LoVo (cell line): ENCODE measurements at regions not wholly inside any gene's neighbourhood (a gene's known extent, or its start where the extent isn't known, plus 50 kb on each side); places are given as distances from the start of the nearest gene placed in this dataset.

ENCODE experiments used
- DNase-seq: peaks from one replicate; pipeline ENCODE4 v3.0.0-alpha.2; 2016; ENCODE audit warnings: low spot score

GRCh38 chr7:156450473-156450872 is 190.1 kb upstream of the RNF32 start:
- DNase-seq: no peak

DNA sequence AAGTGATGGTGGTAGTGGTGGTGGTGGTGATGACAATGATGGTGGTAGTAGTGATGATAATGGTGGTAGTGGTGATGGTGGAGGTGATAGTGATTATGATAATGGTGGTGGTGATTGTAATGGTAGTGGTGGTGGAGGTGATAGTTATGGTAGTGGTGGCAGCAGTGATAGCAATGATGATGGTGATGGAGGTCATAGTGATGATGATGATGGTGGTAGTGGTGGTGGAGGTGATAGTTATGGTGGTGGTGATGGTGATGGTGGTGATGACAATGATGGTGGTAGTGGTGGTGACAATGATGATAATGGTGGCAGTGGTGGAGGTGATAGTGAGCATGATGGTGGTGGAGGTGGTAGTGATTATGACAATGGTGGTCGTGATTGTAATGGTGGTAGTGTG is 191.7 kb upstream of the RNF32 start:
- no peak for DNase-seq

DNA sequence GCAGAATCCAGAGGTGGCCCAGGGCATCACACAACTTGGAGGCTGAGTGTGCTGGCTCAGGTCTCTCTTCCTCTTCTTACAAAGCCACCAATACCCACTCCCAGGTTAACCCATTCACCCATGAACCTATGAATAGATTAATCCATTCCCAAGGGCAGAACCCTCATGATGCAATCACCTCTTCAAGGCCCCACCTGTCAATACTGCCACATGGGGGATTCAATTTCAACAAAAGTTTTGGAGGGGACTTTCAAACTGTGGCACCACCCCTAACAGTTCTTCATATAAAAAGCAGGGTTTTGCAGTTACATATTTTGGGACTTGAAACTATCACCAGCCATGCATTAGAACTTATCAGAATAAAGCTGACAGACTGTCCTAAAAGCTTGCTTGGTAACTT is 193.6 kb upstream of the RNF32 start:
- DNase-seq: no peak

- no peak for DNase-seq
These were observed 194.4 kb upstream of the RNF32 start for GRCh38 chr7:156445997-156446761.

- DNase-seq: no peak
These were observed 198.1 kb upstream of the RNF32 start for GRCh38 chr7:156442516-156442915.

DNA sequence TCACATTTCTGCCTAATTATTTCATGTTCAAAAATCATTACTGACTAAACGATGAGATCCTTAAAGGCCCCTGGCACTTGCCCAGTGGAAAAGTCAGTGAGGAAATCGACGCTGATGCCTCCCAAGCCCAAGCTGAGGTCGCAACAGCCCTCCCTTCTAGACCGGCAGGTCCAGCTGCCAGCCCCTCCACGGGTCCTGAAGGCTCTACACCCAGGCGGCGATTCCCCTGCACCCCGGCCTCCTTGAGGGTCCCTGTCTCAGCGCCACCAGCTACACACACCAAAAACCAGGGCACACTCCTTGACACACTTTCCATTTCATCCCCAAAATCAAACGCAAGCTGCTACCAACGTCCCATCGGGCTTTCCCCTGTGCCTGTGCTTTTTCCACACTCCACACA is 200.1 kb upstream of the RNF32 start:
- DNase-seq: no peak

- no peak for DNase-seq
These were observed 202.6 kb upstream of the RNF32 start for GRCh38 chr7:156438011-156438410.

- no peak for DNase-seq
These were observed 203.5 kb upstream of the RNF32 start for GRCh38 chr7:156437021-156437614.

DNA sequence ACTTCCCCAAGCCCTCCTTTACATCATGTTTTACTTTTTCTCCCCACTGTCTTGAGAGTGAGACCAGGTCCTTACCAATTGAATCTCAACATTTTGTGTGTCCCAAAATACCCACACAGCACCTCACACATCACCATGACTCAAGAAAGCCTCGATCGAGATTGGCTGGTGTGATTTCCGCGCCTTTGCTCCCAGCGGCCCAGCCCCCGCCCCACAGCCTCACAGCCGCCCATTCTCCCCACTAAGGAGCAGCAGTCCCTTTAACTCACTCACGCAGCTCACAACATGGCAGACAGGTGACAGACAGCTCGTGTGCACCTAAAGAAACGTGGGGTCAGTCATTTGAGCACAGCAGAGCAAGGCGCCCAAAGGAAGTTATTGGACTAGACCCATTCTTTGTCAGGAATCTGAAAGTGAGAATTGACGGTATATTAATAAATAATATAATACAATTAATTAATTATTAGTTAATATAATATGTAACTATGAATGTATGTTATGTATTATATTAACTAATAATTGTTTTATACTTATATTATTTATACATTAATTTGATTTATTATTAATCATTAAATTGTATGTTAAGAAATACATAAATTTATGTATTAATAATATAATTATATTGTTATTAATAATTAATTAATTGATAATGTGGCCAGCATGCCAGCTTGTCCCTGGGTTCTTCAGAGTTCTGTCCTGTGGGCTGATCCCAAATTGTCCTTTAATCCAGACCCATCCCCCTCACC is 204.9 kb upstream of the RNF32 start:
- no peak for DNase-seq

- no peak for DNase-seq
These were observed 205.9 kb upstream of the RNF32 start for GRCh38 chr7:156434706-156435105.

DNA sequence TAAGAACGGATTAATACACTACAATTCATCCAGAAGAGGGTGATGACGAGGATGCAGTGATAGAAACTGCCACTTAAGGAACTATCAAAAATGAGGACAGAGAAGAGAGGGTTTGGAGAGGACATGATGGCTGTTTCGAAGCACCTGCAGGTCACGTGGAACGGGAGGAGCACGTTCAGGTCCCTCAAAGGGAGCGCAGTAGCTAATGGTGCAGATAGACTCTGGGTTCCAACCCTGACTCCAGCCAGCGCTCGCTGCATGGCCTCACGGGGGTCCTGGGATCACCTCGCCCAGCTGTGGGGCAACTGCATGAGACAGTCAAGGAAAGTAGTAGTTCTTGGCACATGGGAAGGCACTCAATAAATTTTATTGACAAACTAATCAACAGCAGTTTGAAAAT is 208.6 kb upstream of the RNF32 start:
- DNase-seq: no peak

DNA sequence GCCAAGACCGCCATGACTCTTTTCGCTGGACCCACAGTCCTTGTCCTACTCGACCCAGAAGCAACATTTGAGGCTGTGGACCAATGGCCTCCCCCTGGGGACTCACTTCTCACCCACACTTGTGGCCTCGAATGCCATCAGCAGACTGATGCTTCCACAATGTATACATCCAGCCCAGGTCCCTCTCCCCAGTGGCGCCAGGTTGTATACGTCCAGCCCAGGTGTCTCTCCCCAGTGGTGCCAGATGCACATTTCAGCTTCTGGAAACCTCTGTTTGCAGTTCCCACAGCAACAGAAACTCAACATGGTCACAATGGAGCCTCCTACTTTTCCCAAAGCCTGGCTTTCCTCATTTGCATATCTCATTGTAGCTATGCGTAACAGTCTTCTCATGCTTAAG is 210.5 kb upstream of the RNF32 start:
- DNase-seq: no peak

- no peak for DNase-seq
These were observed 211.1 kb upstream of the RNF32 start for GRCh38 chr7:156429514-156429913.

GRCh38 chr7:156423876-156424275 is 216.7 kb upstream of the RNF32 start:
- DNase-seq: no peak

- no peak for DNase-seq
These were observed 220.1 kb upstream of the RNF32 start for GRCh38 chr7:156420496-156420895.

GRCh38 chr7:156419782-156420181 is 220.8 kb upstream of the RNF32 start:
- DNase-seq: no peak

GRCh38 chr7:156402255-156402654 is 238.3 kb upstream of the RNF32 start:
- DNase-seq: no peak

- DNase-seq: no peak
These were observed 239.0 kb upstream of the RNF32 start for GRCh38 chr7:156401617-156402016.

GRCh38 chr7:156400046-156400445 is 240.5 kb upstream of the RNF32 start:
- no peak for DNase-seq

DNA sequence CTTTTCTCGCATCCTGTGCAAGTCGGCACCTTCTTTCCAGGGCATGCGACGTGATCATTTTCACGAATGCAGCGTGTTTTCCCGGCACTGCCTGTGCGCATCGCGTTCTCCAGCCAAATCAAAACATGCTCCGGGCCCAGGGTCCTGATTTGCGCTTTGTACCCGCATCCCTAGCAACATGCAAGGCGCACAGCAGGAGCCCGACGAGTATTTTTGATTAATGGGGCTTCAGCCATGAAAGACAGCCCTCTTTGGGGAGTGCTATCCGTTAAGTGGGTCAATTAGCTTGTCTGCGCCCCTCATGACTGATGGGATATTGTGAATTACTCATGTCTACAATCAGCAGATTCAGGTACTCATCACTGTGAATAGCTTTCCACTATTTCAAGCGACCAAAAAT is 243.3 kb upstream of the RNF32 start:
- DNase-seq: no peak

DNA sequence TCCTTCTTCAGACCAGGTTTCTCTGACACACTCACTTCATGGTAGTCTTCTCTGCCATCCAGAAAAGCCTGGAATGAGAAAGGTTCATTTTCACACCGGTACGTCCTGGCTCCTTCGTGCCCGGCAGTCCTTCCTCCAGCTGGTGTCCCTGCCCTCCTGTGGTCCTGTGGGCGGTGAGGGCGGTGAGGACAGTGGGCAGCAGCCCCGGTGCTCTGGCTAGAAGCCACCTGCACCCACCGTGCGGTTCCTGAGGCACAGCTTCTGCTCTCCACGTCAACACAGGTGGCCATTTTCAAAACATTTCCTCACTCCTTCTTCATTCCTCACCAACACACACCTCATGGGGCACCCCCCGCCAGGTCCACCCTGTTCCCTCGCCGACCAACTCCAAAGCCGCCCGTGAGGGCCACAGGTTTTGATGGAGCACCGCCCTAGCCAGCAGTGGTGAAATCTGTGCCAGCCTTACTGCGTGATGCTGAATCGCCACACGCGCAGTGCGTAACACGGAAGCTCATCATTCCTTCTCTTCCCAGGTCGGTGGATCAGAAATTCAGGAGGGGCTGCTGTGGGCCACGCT is 251.4 kb upstream of the RNF32 start:
- no peak for DNase-seq

GRCh38 chr7:156386097-156386496 is 254.5 kb upstream of the RNF32 start:
- no peak for DNase-seq

DNA sequence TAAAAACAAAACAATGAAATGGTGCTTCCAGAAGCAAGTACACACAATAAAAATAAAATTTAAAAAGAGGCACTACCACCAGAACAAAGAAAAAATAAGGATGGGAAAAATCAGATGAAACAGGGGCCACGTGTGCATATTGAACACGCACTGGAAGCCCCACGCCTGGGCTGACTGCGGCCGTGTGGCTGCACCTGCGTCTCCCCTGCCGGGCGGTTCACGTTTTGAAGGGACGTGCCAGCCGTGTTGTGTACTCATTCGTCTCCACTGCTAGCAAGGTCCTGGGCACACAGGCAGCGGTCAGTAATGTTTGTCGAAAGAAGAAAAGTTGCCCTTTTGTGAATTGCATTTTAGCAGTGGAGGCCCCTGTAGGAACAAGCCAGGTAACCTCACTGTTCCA is 255.9 kb upstream of the RNF32 start:
- no peak for DNase-seq
